CD4-positive, alpha-beta T cell treated with Interleukin-6 at 100 ng/mL for 8 hours (primary cell): ENCODE measurements at regions not wholly inside any gene's neighbourhood (a gene's known extent, or its start where the extent isn't known, plus 50 kb on each side); places are given as distances from the start of the nearest gene placed in this dataset.
"Not testable (repeated sequence)": the region's sequence is repeated elsewhere in the genome, so short reads cannot be mapped to it uniquely, and the experiment has no call there.

Experiments used
- DNase-seq: peaks from one replicate; pipeline ENCODE4 v3.0.0-alpha.2; 2020; ENCODE audit warnings: mixed read lengths, low spot score

DNA sequence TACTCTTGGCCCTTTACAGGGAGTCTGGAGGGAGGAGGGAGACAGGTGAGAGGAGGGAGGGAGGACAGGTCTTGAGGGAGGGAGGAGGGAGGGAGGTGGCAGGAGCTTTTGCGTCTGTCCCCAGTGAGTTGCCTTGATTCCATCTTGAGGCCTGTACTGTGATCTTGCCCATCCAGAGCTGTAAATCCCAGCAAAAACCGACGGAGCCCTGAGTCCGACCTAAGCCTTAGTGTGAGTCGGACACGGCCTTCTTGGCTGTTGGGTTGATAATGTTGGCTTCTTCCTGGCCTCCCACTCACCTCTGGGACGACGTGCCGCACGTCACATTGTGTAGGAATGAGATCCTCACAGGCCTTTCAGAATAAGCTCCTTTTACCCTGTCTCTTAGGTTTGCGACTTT lies 72.5 kb downstream of the RGS12 start:
- no peak for DNase-seq

DNA sequence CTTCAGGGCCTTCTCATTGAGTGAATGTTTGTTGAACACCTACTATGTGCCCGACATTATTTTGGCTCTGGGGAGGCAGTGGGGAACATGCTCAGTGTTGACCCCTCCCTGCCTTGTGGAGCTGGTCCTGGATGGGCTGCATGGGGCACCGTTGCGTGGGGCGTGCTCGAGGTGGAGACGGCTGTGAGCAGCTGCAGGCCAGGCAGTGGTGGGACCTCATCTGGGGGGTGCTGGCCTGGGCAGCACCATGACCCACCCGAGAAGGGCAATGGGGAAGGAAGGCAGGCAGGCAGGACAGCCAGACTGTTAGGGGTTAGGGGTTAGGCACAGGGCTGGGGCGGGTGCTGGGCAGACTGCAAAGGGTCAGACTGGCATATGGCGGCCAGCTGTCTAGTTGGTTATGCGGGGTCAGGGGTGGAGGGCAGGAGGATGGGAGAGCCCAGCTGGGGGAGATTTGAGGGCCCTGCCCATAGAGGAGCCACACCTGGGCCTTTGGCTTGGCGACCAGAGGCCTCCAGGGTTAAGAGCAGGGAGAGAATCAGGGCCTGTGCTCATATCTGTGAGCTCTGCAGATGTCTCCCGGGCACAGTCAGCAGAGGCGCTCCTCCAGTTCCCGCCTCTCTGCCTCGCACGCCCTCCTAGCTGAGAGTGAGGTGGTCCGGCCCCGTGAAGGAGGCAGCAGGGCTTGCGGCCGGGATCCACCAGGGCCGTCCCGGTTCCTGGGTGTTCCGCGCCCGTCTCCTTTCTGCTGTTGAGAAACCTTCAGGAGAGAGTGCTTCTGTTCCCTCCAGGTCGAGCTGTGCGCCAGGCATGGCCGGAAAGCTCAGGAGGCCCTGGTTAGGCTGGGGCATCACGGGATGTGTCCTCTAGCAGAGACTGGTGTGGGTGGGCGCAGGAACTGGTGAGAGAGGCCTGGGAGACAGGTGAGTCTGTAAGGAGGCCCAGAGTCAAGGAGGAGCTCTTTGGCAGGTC lies 73.3 kb downstream of the RGS12 start:
- no peak for DNase-seq

GRCh38 chr4:3366893-3367775 lies 74.3 kb downstream of the RGS12 start:
- DNase-seq, result no peak

DNA sequence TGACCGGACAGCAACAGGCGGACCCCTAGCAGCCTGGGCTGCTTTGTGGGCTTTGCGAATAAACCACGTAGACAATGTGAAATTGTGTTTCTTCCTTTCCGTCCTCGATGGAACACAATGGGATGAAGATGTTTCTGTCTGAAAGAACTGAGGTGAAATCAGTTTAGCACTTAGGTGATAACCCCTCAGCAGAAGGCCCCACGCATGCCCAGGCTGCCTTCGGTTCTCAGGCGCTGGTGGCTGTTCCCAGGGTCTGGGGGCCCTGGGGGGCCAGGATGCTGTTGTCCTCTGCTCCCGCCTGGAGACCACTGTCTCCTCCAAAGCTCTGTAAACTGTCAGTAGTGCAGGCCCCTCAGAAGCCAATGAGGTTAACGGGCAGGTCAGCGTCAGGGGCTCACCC lies 73.9 kb upstream of the HGFAC start:
- DNase-seq, result no peak

- no peak for DNase-seq
These were observed 73.4 kb upstream of the HGFAC start for GRCh38 chr4:3368334-3368733.

GRCh38 chr4:3368841-3369760 lies 72.7 kb upstream of the HGFAC start:
- no peak for DNase-seq

GRCh38 chr4:3369781-3370674 lies 71.7 kb upstream of the HGFAC start:
- peak; percentile 51 for DNase-seq

DNA sequence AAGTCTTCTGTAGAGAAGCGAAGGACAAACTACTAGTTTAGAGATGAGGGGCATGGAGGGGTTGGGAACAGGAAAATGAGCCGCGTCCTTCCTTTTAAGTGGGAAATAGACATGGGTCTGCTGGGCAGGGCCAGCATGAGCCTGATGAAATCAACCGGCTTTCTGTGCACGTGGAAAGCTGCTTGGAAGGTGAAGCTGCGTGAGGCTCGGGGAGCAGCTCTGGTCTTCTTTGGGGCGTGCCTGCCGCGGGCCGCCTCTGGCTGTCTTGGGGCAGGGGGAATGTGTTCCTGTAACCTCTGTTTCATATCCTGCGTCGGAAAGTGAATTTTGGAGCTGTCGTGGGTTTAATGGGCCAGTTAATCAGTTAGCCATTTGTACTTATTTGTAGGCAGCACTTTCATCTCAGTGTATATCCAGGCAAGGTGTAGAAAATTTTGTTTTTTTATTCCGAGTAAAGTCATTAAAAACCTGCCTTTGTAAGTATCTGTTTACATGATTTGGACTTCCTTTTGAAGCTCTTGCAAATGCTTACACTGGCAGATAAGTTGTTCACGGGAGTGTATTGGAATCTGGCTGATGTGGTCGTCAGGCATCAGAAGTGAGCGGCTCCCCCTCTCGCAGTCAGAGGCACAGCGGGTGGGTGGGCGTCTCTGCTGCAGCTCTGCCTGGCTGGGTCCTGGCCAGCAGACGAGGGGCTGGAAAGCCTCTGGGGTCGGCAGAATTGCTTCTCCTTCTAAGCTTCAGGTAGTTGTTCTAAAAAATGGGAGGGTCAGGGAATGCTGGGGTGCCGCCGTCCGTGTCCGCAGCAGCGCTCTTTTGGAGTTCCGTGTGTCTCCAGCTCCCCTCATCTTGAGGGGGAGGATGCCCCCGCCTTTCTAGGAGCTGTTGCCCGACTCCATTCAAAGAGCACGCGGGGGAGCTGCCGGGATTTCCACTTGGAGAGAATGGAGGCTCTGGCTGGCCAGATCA lies 70.5 kb upstream of the HGFAC start:
- no peak for DNase-seq

GRCh38 chr4:3372264-3372932 lies 69.4 kb upstream of the HGFAC start:
- DNase-seq, result no peak

DNA sequence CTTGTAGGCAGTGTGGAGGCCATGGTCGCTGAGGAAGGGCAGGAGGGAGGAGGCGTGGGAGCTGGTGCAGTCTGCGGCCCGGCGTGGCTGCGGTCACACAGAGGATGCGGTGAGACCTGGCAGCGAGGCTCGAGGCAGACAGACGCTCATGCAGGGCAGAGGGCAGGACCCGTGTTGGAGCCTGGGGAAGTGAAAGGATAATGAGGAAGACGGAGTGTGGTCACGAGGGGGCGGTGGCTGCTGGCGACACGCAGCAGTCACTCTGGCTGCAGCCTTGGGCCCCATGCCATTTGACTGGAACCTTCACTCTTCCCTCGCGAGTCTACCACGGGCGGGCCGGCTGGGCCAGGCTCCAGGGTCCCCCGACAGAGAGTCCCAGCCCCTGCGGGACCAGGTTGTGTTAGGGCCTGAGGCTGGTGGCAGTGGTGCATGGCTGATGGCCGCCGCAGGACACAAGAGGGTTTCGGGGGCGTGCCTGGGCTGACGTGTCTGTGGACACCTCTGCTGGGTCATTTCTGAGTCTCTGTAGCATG lies 68.8 kb upstream of the HGFAC start:
- peak; percentile 11 for DNase-seq

DNA sequence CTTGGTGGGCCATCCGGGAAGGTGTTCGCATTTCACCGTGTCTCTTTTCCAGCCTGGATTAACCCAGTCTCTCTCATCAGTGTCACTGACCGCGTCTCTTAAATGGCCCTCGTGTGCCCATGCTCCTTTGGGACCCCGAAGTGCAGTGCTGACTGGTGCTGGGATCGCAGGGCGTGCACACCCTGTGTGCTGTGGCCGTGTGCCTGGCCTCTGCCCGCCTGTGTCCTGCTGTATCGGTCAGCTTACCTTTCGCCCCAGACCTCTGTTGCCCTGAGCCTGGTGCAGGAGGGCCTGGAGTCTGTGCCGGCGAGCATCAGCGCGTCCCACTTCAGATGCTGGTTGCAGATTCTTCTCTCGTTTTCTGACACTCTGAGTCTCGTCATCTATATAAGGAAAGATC lies 68.3 kb upstream of the HGFAC start:
- DNase-seq, result no peak

DNA sequence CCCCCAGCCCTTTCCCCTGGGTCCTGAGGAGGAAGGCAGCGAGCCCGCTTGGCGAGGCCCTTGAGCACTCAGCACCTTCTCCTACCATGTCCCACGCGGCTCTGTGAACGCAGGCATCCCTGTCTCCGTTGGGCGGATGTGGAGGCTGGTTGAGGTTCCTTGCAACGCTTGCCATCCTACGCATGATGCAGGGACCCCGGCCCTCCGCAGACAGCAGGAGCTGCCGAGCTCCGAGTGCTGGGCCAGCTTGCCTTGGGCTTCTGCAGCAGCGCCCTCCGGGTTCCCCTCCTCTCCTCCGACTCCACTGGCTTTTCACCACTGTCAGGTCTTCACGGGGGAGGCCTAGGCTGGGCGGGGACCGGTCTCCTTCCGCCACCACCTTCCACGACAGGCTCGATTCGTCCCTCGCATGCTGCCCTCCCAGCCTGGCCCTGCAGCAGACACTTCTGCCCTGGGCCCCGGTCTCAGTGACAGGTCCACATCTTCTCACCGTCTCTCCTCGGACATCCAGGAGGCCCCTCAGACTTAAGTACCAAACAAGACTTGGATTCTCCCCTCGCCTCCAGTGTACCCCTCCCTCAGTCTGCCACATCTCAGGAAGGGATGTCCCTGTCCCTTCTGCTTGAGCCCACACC lies 67.6 kb upstream of the HGFAC start:
- no peak for DNase-seq

DNA sequence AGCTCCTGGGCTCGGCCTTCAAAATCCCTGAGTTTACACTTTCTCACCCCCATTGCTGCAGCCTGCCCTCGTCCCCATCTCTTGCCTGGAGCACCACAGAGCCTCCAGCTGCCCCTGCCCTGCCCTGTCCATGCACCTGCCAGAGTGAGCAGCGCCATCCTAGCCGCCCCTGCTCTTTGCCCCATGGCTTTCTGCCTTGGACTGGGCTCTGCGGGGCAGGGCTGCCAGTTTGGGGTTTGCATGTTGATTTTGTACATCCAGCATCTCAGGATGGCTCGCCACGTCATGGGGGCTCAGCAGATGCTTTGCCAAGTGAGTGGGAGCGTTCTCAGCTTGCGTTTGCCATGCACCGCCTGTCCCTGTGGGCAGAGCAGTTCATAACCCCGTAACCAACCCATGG lies 67.1 kb upstream of the HGFAC start:
- DNase-seq, result no peak

- no peak for DNase-seq
These were observed 66.1 kb upstream of the HGFAC start for GRCh38 chr4:3375688-3376087.

DNA sequence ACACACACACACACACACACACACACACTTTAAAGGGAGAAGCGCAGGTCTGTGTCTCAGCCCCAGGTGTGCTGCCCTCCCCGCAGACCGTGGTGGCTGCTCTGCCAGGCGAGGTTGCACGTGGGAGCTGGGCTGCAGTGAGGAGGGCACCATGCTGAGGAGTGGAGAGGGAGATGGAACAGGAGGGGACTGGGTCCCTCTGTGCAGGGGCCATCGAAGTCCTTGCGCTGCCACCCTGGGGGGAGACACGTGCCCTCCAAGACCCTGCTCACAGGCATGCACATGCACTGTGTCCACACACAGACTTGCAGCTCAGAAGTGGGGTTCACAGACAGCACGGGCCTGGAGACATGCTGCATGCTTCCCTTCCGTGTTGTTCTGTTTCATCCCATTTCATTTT lies 65.5 kb upstream of the HGFAC start:
- no peak for DNase-seq

DNA sequence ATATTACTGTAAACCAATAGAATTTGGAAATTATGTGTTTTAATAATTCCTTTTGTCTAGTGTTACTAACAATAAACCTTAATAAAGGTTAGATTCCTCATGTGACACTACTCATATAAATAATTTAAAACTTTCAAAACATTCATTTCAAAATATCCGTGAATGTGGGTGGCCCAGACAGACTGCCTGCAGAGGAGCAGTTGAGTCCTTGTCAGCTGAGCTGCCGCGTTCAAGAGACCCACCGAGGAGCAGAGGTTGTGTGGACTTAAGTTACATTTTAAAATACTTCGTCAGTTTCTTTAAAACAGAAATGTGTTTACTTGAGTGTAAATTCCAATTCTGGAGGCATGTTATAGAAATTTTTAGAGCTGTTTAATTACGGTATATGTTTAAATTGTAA lies 64.2 kb upstream of the HGFAC start:
- DNase-seq, result no peak

DNA sequence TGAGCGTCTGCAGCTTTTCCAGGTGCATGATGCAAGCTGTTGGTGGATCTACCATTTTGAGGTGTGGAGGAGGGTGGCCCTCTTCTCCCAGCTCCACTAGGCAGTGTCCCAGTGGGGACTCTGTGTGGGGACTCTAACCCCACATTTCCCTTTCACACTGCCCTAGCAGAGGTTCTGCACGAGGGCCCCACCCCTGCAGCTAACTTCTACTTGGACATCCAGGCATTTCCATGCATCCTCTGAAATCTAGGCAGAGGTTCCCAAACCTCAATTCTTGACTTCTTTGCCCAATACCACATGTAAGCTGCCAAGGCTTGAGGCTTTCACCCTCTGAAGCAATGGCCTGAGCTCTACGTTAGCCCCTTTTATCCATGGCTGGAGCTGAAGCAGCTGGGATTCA lies 61.4 kb upstream of the HGFAC start:
- DNase-seq, result not testable (repeated sequence)

- not testable (repeated sequence) for DNase-seq
These were observed 60.6 kb upstream of the HGFAC start for GRCh38 chr4:3381208-3381607.
